ENCODE measurements at regions not wholly inside any gene's neighbourhood (a gene's known extent, or its start where the extent isn't known, plus 50 kb on each side); places are given as distances from the start of the nearest gene placed in this dataset.

DNA sequence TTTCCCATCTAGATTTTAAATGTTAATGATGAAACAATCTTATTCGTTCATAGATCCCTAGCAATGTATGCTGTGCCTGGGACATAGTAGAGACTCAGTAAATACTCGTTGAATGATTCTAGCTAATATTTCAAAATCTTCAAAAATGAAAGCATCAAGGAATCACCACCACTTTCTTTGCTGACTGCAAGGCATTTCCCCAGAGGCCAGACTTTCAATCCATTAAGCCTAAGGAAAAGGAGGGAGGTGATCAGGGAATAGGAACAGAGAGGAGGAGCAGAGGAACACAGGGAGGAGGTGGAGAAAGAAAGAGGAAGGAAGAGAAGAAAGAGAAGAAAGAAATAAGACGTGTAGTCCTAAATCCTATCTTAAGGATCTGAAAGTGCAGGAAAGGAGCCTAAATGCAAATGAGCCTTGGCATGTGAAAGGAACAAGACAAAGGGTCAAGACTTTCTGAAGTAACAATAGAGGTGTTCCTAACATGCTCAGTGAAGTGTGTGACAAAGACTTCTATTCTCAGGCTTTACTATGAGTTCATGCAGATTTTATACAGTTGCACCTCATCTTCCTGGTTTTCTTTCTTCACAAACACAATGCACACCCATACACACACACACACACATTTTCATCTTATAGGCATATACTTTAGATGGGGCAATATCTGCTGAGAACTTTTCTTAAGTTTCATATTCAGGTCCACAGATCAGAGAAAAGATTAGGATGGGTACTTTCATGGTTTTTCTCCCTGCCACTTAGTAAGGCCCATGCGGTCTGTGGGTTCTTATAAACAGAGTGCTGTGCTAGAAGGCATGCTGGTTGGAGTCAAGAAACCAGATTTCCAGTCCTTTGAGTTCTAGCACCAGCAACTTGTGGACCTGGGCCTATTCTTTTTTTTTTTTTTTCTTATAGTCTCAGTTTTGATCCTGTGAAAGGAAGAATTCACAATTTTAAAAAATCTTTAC is 512.2 kb upstream of the TNC start:
- no peak for DNase-seq

DNA sequence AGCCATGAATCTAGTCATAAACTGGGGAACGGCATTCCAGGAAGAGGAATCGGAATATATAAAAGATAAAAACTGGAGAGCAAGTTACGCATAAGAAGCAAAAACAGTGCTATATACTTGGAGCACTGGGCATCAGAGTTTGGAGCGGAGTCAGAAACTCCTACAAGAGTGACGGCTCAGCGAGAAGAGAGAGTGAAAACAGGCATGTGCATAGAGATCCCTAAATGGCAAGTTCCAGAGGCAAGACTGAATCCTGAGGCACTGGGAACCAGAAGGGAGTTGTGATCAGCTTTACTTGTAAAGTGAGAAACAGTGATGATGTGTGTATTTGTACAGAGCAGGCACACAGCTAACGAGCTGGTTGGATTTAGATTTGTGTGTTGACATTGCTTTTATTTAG is 514.4 kb upstream of the TNC start:
- no peak for DNase-seq

DNA sequence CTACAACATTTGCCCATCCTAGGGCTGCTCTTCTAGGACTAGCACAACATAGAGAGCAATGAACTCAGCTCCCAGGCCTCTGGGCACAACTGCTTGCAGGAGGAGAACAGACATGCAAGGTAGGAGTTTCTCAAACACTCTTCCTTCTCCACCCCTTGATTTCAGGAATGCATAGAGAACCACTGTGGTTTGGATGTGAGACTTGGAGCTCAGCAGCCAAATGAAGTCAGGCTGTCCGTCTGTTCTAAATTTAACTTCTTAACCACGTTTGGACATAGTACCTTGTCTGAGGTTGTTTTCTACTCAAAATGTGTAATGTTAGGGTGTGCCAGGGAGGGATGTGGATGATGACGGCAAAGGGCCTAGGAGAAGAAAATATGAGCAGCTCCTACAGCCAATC is 515.1 kb upstream of the TNC start:
- no peak for DNase-seq

DNA sequence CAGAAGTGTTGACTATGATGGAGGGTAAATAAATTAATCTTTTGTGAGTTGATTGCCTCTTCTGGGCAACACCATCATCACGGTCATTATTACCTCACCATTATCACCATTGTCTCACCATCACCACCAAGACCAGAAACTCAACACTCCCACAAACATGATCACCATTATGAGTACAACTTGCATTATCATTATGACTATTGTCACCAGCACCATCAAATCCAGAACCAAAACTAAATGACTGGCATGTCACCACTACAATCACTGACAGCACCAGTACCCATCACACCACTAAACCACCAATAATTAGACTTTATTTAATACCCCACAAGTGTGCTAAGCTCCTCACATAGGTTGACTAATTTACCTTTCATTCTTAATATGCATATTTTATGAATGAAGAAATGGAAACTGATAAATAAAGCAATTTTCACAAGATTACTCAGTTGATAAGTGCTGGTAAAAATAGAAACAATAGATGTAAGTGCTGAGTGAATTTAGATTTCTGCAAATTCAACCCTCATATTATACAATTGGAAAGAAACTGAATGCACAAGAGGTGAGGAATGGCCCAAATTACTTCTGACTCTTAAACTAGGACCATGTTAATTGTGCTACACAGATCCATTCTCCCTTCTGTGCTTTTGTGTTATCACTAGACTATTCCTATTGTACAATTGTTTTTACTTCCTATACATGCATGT is 517.8 kb upstream of the PAPPA start:
- no peak for DNase-seq

DNA sequence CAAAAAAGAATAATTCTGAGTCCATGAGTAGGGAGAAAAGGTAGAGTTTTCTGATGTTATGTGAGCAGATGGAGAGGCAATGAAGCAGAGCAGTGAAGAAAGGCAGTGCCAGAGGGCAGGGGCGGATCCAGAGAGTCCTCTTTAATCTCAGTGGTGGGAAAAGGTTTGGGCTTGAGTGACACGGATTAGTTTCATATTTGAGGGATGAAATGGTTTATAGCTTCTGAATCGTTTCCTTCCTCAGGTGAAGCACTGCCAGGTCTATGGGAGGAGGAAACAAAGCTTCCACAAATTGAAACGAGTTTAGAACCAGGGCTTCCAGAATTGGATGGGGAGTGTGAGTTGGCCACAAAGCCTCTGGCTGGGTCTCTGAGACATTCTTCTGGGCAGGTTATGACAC is 517.0 kb upstream of the PAPPA start:
- DNase-seq = no peak

DNA sequence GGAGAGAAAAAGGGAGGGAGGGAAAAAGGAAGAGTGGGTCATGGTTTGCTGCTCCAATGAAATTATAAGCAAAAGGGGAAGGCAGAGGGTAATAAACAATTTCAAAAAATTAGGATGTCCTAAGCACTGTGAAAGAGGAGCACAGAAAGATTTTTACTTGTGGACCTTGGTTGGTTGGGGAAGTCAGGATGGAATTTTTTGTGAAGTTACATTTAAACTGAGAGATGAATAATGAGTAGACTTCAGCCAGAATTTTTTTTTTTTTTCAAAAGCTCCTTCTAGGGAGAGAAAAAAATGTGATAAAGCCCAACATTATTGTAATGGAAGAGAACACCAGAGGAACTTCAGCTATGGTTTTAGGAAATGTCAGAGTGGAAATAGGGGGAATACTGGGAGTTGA is 515.9 kb upstream of the PAPPA start:
- DNase-seq = no peak

DNA sequence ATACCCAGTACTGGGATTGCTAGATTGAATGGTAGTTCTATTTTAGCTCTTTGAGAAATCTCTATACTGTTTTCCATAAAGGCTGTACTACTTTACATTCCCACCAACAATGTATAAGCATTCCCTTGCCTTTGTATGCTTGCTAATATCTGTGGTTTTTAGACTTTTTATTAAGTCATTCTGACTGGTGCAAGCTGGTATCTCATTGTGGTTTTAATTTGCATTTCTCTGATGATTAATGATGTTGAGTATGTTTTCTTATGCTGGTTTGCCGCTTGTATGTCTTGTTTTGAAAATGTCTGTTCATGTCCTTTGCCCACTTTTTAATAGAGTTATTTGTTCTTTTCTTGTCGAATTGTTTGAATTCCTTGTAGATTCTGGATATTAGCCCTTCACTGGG is 512.7 kb upstream of the PAPPA start:
- DNase-seq = no peak

DNA sequence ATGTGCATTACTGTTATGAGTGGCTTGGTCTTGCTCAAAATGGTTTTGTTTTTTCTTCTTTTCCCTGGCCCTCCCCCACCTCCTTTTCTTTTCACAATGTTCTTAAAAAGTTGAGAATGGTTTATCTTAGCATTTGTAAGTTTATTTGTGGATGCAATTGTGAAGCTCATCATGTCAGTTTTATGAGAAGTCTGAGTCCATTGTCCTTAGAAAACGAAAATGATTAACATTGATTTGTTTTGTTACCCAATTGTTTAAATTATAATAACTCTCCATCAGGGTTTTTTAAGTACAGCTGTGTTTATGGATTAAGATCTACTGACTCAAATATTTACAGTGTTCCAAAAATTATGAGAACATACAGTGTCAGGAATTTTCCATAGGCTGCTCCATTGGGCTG is 511.3 kb upstream of the PAPPA start:
- no peak for DNase-seq

DNA sequence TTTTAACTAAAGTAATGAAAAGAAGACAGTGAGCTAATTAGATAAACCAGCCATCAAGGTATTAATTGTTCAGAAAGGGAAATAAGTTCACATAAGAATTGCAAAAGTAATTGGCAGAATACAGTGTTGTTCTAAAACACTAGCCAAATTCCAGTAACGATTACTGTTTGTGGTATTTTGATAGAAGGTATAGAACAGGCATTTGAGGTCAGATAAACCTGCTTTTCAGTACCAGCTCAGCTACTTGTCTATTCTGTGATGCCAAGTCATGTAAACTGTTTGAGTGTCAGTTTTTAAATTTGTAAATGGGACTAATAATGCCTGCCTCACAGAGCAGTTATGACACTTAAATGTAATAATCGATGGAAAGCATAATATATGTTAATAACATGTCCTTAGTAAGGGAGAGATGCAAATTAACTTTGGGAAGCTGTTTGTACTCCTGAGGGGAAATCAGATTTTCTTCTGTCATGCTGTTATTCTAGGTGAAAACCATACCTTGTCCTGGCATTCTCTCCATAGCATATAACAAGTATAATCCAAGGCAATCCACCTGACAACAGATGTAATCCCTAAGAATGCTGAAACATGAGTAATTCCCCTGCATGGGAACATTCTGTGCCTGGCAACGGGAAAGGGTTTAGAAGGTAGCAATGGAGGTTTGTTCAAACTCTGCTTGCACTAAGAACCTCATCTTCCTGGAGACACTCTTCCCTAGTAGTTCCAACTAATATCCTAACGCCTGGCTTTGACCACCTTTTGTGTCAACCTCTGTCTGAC is 509.5 kb upstream of the PAPPA start:
- no peak for DNase-seq

DNA sequence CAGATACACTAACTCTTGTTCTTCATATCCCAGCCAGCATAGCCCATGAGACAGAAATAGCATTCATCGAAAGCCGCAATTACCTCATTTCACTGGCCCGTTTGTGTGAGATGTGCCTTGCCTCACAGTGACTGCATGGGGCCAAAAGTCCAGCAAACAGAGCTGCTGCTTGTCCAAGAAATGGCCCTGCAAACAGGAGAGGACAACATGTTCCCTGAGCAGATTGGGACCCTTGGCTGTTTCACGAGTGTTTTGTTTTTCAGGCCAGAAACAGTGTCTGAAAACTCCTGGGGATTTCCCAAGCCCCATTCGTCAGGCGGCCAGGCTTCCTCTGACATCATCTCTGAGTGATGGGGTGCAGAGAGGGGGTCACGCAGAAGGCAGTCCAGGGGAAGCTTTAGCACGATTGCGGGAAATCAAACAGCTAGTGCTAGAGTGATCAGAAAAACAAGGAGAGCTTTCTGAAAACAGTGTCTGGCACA is 503.6 kb upstream of the PAPPA start:
- DNase-seq = no peak

DNA sequence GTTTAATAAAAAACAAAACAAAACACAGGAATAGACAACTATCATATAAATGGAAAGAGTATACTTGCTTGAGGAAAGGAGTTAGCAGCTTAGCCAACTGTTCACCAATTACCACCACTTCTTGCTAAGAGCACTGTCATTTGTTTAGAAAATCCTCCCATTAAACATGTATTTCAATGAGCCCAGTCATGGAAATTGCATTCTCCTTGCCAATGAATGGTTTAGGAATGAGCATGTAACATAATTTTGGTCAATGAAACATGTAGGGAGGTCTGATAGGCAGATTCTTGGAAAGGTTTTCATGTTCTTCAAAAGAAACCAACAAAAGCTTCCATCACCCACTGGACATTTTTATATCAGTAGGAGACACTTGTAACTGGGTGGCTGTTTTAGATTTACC is 502.8 kb upstream of the PAPPA start:
- no peak for DNase-seq

DNA sequence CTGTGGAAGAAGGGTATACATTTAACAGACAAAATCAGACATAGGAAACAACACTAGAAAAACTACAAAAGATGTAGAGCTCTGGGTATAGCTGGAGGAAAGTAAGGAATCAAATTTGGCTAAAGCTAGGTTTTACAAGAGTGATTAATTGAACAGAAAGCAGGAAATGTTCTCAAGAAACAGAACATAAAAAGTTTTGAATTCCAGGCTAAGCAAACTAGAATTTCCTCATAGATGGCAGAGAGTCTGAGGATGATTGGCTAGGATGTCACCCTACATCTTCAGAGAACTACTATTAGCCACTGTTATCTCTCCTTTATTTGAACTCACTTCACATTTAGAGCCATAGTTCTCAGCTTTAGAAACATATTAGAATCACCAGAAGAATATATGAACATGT is 502.1 kb upstream of the PAPPA start:
- DNase-seq = no peak

DNA sequence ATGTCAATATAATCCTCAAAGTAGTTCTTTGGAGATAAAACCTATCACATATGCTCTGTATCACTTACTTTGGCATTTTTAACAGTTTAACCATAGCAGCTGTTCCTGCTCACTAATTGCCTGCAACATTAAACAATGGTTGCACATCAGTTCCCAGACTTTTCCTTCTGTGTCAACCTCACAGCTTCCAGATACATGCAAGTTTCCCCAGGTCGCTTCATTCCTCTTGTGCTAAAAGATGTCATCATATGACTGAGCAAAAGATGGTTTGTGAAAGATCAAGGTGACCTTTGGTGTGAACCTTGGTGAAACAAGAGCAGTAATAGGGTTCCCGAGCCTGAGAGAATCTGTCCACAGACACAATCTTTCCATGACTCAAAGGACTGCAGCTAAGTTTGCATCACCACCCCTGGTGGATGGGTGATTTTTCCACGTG is 500.4 kb upstream of the PAPPA start:
- no peak for DNase-seq

DNA sequence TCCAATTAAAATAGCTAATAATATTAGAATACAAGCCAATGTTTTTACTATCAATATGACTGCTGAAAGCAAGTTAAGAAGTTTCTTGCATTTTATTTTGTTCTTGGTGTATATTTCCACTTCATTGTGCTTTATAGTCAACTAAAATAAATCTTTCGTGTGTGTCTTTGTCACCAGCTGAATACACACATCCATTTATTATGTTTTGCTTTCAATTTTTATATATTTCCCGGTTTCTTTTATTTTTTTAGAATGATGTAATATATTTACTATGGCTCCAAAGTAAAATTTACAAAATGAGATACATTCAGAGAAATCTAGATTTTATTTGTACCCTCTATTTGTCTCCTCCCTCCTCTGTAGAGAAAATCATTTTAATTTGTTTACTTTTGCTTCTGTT is 495.9 kb upstream of the PAPPA start:
- DNase-seq = no peak

DNA sequence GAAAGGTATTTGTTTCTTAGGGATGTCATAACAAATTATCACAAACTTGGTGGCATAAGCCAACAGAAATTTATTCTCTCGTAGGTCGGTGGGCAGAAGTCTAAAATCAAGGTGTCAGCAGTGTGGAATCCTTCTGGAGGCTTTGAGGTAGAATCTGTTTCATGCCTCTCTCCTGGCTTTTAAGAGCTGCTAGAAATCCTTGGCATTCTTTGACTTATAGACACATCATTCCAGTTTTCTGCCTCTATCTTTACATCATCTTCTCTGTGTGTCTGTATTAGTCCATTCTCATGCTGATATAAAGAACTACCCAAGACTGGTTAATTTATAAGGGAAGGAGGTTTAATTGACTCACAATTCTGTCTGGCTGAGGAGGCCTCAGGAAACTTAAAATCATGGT is 488.1 kb upstream of the PAPPA start:
- no peak for DNase-seq

DNA sequence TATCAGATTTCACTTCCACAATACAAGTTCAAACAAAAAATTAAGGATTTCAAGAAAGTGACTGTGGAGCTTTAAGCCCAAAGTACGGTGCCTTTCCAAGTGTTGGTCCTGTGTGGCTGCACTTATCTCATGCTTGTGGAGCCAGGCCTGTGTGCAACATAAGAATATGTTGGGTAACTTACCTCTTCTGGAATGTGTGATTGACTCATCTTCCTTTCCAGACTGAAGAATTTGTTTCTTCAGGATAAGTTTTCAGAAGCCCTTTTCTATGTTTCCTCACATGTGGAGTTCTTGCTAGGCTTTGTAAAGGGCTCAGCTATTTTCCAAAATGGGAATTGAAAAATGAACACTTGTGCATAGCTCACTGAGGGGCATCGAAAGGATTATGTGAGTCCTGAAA is 485.1 kb upstream of the PAPPA start:
- DNase-seq = no peak

DNA sequence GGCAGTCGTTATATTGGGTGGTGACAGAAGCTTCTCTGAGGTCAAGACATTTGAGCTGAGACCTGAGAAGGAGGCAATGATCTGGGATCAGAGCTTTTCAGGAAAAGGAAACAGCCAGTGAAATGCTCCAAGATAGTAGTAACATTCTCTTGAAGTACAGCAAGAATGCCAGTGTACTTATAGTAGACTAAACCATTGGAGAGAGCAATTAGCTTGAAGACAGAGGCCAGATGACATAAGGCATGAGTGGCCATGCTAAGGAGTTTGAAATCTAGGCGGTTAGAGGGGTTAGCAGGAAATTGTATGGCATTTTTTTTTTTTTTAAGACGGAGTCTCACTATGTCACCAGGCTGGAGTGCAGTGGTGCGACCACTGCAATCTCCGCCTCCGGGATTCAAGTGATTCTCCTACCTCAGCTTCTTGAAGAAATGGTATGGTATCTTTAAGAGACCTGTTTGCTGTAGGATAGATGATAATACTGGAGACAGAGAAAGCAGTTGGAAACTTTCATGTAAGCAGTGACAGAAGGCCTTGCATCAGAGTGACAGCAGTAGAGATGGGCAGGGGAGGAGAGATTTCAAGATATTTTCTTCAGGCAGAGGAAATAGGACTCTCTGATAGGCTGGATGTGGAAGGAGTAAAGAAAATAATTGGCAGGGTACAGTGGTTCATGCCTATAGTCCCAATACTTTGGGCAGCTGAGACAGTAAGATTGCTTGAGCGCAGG is 482.2 kb upstream of the PAPPA start:
- no peak for DNase-seq

DNA sequence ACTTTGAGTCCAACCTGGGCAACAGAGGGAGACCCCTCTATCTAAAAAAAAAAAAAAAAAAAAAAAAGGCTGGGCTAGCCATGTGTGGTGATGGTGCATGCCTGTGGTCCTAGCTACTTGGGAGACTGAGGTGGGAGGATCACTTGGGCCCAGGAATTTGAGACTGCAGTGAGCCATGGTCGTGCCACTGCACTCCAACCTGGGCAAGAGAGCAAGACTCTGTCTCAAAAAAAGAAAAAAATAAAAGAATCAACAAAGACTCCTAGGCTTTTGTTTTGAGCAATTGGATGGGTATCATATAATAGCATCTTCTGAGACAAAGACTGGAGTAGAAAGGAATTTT is 481.7 kb upstream of the PAPPA start:
- no peak for DNase-seq

DNA sequence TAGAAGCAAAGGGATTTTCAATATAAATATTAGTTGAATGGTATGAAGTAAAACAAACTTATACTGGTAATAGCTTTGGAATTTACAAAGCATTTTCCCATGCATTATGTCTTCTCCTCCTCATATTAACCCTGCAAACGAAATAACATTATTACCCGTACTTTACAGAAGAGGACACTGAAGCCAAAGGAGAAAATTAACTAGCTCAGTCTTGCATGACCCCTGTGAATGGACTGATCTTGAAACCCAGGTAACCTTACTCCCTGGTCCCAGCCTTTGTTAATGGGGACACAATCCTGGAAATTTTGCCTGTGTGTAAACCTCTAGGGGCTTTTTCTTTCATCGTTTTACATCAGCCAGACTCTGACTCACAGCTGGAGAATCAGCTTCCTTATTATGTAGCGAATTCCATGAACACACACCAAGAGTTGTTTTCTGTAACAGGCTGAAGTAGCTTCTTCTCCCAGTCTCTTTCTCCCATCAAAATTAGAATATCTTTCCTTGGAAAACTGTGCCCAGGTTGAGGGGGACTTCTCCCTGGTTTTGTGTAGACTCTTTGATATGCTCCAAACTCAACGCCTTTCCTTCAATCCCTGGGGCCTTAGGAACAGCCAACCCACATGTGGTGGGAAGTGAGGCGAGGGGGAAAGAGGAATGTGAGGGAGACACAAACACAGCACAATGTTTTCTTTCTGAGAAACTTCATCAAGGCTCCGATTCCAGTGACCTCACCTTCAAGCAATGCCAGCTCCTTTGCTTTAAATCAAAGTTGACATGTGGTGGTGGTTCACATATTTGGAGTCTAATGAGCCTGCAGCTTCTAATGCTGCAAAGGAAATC is 480.9 kb upstream of the PAPPA start:
- DNase-seq = peak in 1 of 2 experiments; percentile 33

DNA sequence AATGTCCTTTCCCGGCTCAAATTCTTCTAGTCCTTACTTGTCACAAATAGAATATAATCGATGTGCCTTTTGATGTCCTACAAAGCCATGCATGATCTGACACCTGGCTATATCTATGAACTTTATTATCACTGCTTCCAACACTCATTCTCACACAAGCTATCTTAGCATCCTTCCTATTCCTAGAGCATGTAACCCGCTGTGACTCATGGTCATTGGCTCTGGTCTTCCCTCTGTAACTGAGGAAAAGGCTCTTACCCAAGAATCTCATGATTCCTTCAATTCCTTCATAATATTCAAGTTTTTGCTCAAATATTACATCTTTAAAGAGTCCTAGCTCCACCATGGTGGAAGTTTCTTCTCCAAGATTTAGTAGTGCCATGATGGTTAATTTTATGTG is 480.0 kb upstream of the PAPPA start:
- no peak for DNase-seq

DNA sequence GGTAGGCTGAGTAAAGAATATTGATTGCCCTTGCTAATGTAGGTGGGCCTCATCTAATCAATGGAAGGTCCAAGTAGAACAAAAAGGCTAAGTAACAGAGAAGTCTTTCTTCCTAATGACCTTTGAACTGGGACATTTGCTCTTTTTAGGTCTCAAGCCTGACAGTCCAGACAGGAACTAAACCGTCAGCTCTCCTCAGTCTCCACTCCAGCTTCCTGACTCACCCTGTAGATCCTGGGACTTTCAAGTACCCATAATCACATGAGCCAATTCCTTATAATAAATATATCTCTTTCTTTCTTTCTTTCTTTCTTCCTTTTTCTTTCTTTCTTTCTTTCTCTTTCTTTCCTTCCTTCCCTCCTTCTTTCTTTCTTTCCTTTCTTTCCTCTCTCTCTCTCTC is 479.5 kb upstream of the PAPPA start:
- no peak for DNase-seq

DNA sequence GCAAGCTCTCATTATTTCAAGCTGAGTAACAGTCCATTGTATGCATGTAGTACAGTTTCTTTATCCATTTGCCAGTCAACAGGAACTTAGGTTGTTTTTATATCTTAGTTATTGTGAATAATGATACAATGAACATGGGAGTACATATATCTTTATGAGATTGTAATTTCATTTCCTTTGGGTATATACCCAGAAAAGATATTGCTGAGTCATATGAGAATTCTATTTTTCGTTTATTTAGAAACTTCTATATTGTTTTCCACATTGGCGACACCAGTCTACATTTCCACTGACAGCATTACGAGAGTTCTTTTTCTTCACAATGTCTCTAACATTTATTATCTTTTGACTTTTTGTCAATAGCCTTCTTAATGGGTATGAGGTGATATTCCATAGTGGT is 477.8 kb upstream of the PAPPA start:
- no peak for DNase-seq

Measured in NCI-H1930 (cell line).